ENCODE measurements at regions not wholly inside any gene's neighbourhood (a gene's known extent, or its start where the extent isn't known, plus 50 kb on each side); places are given as distances from the start of the nearest gene placed in this dataset.

DNA sequence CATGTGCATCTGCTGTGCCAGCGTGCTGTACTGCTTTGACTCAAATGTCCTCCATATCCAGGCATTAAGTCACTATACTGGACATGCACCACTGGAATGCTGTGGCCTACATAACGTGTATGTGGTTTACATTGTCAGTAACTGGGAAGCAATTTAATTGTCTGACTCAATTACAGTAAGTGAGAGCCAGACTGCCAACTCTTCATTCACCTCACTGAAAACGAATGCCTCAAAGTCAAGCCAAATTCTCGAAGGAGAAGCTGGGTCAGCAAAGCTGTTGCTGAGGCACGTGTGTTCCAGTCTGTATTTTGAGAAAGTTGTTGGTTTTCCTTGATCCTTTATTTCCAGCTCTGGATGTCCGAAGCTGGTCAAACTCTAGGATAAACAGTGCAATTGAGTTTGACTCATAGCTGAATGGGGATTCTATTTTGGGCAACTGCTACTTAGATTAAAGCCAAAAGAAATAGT lies 534.3 kb downstream of the COL12A1 start:
- TF ChIP-seq ZNF274 (IDR thresholded peaks at IDR 0.05; ENCODE audit: low read depth, low read length) (no peak), SUZ12 (IDR thresholded peaks at IDR 0.05; ENCODE audit: extremely low read depth, insufficient read depth, insufficient read length) (no peak)

Data from NT2/D1 (cell line).